Heart left ventricle (tissue), 16 donors: ENCODE measurements at regions not wholly inside any gene's neighbourhood (a gene's known extent, or its start where the extent isn't known, plus 50 kb on each side); places are given as distances from the start of the nearest gene placed in this dataset.

ENCODE experiments used
- ATAC-seq, 4 donors: fragments of 200-7000 bp; cut with Tn5 transposase; one replicate each; pipeline ENCODE4 v1.9.1; 2020 to 2022; ENCODE audit warnings: moderate library complexity in 4 of 4, mild to moderate bottlenecking in 3 of 4, moderate number of reproducible peaks in 1 of 4
- DNase-seq, 5 donors: peaks; one replicate each; pipeline ENCODE4 v3.0.0-alpha.2; 2020
- H3K27ac ChIP-seq, 12 donors: fragments of 200-600 bp; sonication (generic) in 4 of 12; one replicate each; pipeline versions ENCODE4 v1.5.0 to v1.8.0; 2016 to 2022; ENCODE audit warnings: mild to moderate bottlenecking in 2 of 12
- H3K27me3 ChIP-seq, 9 donors: fragments of 200-600 bp; sonication (generic) in 2 of 9; one replicate each; pipeline versions ENCODE4 v1.5.1 to v1.8.0; 2016 to 2022; ENCODE audit warnings: mild to moderate bottlenecking in 3 of 9
- H3K36me3 ChIP-seq, 9 donors: fragments of 200-600 bp; sonication (generic) in 2 of 9; one replicate each; pipeline versions ENCODE4 v1.5.0 to v1.8.0; 2018 to 2022; ENCODE audit warnings: mild to moderate bottlenecking in 2 of 9
- H3K4me1 ChIP-seq, 12 donors: fragments of 200-600 bp; sonication (generic) in 4 of 12; one replicate each; pipeline versions ENCODE4 v1.5.0 to v1.8.0; 2016 to 2022; ENCODE audit warnings: mild to moderate bottlenecking in 3 of 12
- H3K4me3 ChIP-seq, 12 donors: fragments of 200-600 bp; sonication (generic) in 4 of 12; one replicate each; pipeline versions ENCODE4 v1.5.0 to v1.8.0; 2017 to 2022; ENCODE audit warnings: mild to moderate bottlenecking in 9 of 12, moderate library complexity in 4 of 12
- H3K9me3 ChIP-seq, 12 donors: fragments of 200-600 bp; sonication (generic) in 4 of 12; one replicate each; pipeline versions ENCODE4 v1.5.0 to v1.8.0; 2016 to 2022; ENCODE audit warnings: mild to moderate bottlenecking in 1 of 12
- CTCF ChIP-seq, 12 donors: fragments of 200-600 bp; sonication (generic) in 4 of 12; IDR thresholded peaks; one replicate each; pipeline versions ENCODE4 v1.5.0 to v1.8.0; 2018 to 2022; ENCODE audit warnings: antibody characterized with exemption in 12 of 12, mild to moderate bottlenecking in 5 of 12
- POLR2A ChIP-seq, 2 donors: fragments of 450-650 bp; IDR thresholded peaks; one replicate each; pipeline ENCODE4 v1.6.1; 2017; ENCODE audit warnings: antibody characterized with exemption in 2 of 2, mild to moderate bottlenecking in 2 of 2, moderate library complexity in 2 of 2
- WGBS, 4 donors: extraction: QIAGEN DNeasy Blood & Tissue Kit in 2 of 4; methylation state at CpG; one replicate each; pipeline versions ENCODE4 v1.1.5 to v1.1.7; 2013 to 2018; 5-methylcytosine and 5-hydroxymethylcytosine counted together
- intact Hi-C, 10 donors: fragments of 100-400 bp; cut with DNase I; formaldehyde crosslinking; loops; one replicate each; pipeline versions ENCODE4 v1.11.1 to v1.14.2; 2022
- donor health status: ischemic (EF 13 %, LVEDD 7.1; RV severe dilation, severe dysfunction).
- donor health status: healthy with polysubstance abuse.
- donor health status: DM: no; HTN: yes; CAD: no.
- donor health status: DM: no; HTN: no; CAD: no.
- donor health status: ischemic (EF 25% LVEDD 6.9; RV normal size, moderate dysfunction).
- donor health status: ischemic (EF 25% LVEDD 5.7; RV mildly dilated, moderate dysfunction).
- donor health status: healthy.
- donor health status: DM: yes; HTN: yes; CAD: no.
- donor health status: ischemic (EF 35%, LVEDD 5.7; RV mildly dilated, moderate dysfunction).
- donor health status: nonischemic (EF 11% LVEDD 7.7; RV severe dilation, severe dysfunction).
- donor health status: DM: yes; HTN: yes; CAD: no.
- donor health status: PGD.
- donor health status: ischemic (EF 29% LVEDD 5.4; RV normal size, mild dysfunction).
- donor health status: nonischemic (EF 23%, LVEDD 6.1; RV moderate dilation, normal function).

GRCh38 chrY:8081151-8081550 is 1169.6 kb upstream of the AMELY start:
- no peaks in the 10 kb centered on the region for H3K27me3 ChIP-seq
- no peaks in the 10 kb centered on the region for H3K9me3 ChIP-seq
- H3K4me3 ChIP-seq = no peak overlapping the region
- H3K27ac ChIP-seq = no peak overlapping the region
- intact Hi-C loops = no loop called here
- DNase-seq (no peak), ATAC-seq (no peak)
- TF ChIP-seq CTCF (IDR thresholded peaks at IDR 0.05) = no peak
- no peak for TF ChIP-seq POLR2A (IDR thresholded peaks at IDR 0.05)
- H3K36me3 ChIP-seq = no peaks in the 10 kb centered on the region
- no peaks in the 10 kb centered on the region for H3K4me1 ChIP-seq

- 52 to 62% methylated on average over 2 of the region's 2 CpGs; no CpG with 5 or more reads in 2 of the 4 donors for WGBS, 4 donors
- H3K27ac ChIP-seq = no peak overlapping the region
- ATAC-seq = peak in 2 of 4 donors; percentile 18 to 87
- no peak for TF ChIP-seq CTCF (IDR thresholded peaks at IDR 0.05)
- no peak for TF ChIP-seq POLR2A (IDR thresholded peaks at IDR 0.05)
- no peaks in the 10 kb centered on the region for H3K9me3 ChIP-seq
- H3K4me1 ChIP-seq = no peaks in the 10 kb centered on the region
- H3K4me3 ChIP-seq = no peak overlapping the region
- H3K36me3 ChIP-seq = no peaks in the 10 kb centered on the region
- no peaks in the 10 kb centered on the region for H3K27me3 ChIP-seq
- intact Hi-C loops = no loop called here
- no peak for DNase-seq
These were observed 1153.7 kb upstream of the AMELY start for GRCh38 chrY:8065220-8065619.

- no peaks in the 10 kb centered on the region for H3K27me3 ChIP-seq
- H3K9me3 ChIP-seq = no peaks in the 10 kb centered on the region
- 55 to 75% methylated on average over 4 of the region's 4 CpGs; no CpG with 5 or more reads in 2 of the 4 donors for WGBS, 4 donors
- H3K36me3 ChIP-seq = no peaks in the 10 kb centered on the region
- no peaks in the 10 kb centered on the region for H3K4me1 ChIP-seq
- TF ChIP-seq CTCF (IDR thresholded peaks at IDR 0.05) = no peak
- TF ChIP-seq POLR2A (IDR thresholded peaks at IDR 0.05) = no peak
- ATAC-seq (peak in 2 of 4 donors; percentile 90), DNase-seq (peak in 1 of 5 donors; percentile 11)
- no peak overlapping the region for H3K4me3 ChIP-seq
- intact Hi-C loops = no loop called here
- peak overlapping the region in 1 of 12 donors; percentile 17 for H3K27ac ChIP-seq
These were observed 1152.9 kb upstream of the AMELY start for GRCh38 chrY:8064500-8064899.

- Histone ChIP-seq H3K27ac (no peak overlapping the region), H3K4me1 (no peaks in the 10 kb centered on the region), H3K4me3 (no peak overlapping the region), H3K36me3 (no peaks in the 10 kb centered on the region), H3K9me3 (no peaks in the 10 kb centered on the region), H3K27me3 (no peaks in the 10 kb centered on the region)
- ATAC-seq (no peak), DNase-seq (no peak)
- TF ChIP-seq POLR2A (IDR thresholded peaks at IDR 0.05) = no peak
- no peak for TF ChIP-seq CTCF (IDR thresholded peaks at IDR 0.05)
- 87 to 91% methylated on average over 2 of the region's 2 CpGs; no CpG with 5 or more reads in 2 of the 4 donors for WGBS, 4 donors
- intact Hi-C loops = no loop called here
These were observed 1152.4 kb upstream of the AMELY start for GRCh38 chrY:8063973-8064372.
